ENCODE measurements at regions not wholly inside any gene's neighbourhood (a gene's known extent, or its start where the extent isn't known, plus 50 kb on each side); places are given as distances from the start of the nearest gene placed in this dataset.
"Not testable (repeated sequence)": the region's sequence is repeated elsewhere in the genome, so short reads cannot be mapped to it uniquely, and the experiment has no call there.

DNA sequence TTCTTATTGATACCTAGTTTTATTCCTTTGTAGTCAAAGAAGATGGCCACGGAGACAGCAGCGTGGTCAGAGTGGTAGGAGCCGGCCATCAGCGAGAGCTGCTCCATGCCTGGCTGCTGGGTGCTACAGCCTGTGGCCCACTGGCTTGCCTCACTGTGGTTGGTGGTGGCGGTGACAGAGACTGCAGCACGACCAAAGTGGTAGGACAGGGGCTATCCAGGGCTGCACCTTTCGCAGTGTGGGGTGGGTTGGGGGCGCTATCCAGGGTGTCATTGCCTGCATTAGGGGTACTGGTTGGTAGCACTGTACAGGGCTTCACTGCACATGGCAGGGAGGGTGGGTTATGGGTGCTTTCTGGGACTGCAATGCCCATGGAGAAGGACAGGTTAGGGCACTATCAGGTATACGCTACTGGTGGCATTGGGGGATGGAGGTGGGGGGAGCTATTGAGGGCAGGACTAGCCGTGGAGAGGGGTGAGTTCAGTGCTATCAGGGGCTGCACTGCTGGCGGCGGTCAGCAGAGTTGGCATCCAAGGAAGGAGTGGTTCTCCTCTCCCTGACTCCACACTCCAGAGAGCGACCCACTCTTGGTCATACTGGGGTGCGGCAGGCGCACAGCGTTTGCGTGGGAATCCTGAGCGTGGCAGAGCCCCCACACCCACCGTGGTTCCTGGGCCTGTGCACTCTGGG, 241.1 kb downstream of the GOLGA6L6 start:
- not testable (repeated sequence) for H3K27ac ChIP-seq (ENCODE audit: low read length); H3K4me1 ChIP-seq (ENCODE audit: control insufficient read depth, insufficient read depth, low read length); DNase-seq; H3K4me3 ChIP-seq (ENCODE audit: low read length); H3K27me3 ChIP-seq (ENCODE audit: control insufficient read depth, insufficient read depth, low read length); H3K36me3 ChIP-seq (ENCODE audit: control insufficient read depth, insufficient read depth, low read length)
- no CpG with 5 or more reads among the region's 19 CpGs for WGBS (ENCODE audit: insufficient coverage, low lambda C conversion rate)
- H3K9me3 ChIP-seq (ENCODE audit: control insufficient read depth, low read depth, low read length) = peaks cover 41% of the 10 kb centered on the region

DNA sequence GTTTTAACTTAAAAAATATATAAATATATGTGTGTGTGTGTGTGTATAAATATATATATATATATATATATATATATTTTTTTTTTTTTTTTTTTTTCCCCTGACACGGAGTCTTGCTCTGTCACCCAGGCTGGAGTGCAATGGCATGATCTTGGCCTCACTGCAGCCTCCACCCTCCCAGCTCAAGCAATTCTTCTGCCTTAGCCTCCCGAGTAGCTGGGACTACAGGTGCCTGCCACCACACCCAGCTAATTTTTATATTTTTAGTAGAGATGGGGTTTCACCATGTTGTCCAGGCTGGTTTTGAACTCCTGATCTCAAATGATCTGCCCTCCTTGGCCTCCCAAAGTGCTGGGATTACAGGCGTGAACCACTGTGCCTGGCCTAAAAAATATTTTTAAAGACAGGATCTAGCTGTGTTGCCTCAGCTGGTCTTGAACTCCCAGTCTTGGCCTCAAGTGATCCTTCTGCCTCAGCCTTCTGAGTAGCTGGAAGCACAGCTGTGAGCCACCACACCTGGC, 243.9 kb downstream of the GOLGA6L6 start:
- not testable (repeated sequence) for H3K27me3 ChIP-seq (ENCODE audit: control insufficient read depth, insufficient read depth, low read length); H3K27ac ChIP-seq (ENCODE audit: low read length); H3K4me1 ChIP-seq (ENCODE audit: control insufficient read depth, insufficient read depth, low read length); DNase-seq; H3K4me3 ChIP-seq (ENCODE audit: low read length); H3K36me3 ChIP-seq (ENCODE audit: control insufficient read depth, insufficient read depth, low read length)
- WGBS (ENCODE audit: insufficient coverage, low lambda C conversion rate) = no CpG with 5 or more reads among the region's 3 CpGs
- H3K9me3 ChIP-seq (ENCODE audit: control insufficient read depth, low read depth, low read length) = peaks cover 30% of the 10 kb centered on the region

DNA sequence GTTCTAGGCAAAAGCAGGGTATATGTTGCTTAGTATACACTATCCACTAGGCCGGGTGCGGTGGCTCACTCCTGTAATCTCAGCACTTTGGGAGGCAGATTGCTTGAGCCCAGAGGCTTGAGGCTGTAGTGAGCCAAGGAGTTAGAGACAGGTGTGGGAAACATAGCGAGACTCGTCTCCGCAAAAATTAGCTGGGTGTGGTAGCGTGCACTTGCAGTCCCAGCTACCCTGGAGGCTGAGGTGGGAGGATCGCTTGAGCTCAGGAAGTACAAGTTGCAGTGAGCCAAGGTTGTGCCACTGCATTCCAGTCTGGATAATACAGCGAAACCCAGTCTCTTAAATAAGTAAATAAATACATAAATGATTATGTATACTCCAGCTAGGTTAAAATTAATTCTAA, 245.3 kb downstream of the GOLGA6L6 start:
- DNase-seq; H3K27me3 ChIP-seq (ENCODE audit: control insufficient read depth, insufficient read depth, low read length); H3K4me3 ChIP-seq (ENCODE audit: low read length); H3K36me3 ChIP-seq (ENCODE audit: control insufficient read depth, insufficient read depth, low read length); H3K27ac ChIP-seq (ENCODE audit: low read length); H3K4me1 ChIP-seq (ENCODE audit: control insufficient read depth, insufficient read depth, low read length): not testable (repeated sequence)
- 72% methylated on average over 2 of the region's 8 CpGs for WGBS (ENCODE audit: insufficient coverage, low lambda C conversion rate)
- peaks cover 16% of the 10 kb centered on the region for H3K9me3 ChIP-seq (ENCODE audit: control insufficient read depth, low read depth, low read length)

DNA sequence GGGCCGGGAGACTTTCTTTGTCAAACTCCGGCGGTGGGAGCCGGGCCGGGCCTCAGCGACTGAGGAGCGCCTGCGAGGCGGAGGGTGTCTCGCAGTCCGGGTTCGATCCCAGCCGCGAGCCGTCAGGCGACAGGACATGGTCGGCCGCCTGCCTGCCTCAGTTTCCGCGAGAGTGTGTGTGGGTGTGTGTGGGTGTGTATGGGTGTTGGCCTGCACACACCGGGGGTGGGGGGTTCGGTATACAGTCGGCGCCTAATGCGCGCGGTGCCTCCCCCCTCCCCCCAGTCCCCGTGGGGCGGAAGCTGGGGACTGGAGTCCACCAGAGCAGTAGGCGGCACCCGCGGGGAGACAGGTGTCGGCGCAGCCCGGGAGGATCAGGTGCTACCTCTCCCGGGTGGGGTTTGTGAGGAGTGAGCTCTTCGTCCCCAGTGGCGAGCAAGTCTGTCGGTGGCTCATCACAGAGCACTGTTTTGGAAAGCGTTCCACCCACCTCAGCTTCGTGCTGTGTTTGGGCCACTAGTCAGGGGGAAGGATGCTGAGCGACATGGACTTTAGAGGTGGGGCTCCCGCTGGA, 246.3 kb downstream of the GOLGA6L6 start:
- DNase-seq = no peak
- peaks cover 11% of the 10 kb centered on the region for H3K9me3 ChIP-seq (ENCODE audit: control insufficient read depth, low read depth, low read length)
- WGBS (ENCODE audit: insufficient coverage, low lambda C conversion rate) = no CpG with 5 or more reads among the region's 43 CpGs
- no peaks in the 10 kb centered on the region for H3K36me3 ChIP-seq (ENCODE audit: control insufficient read depth, insufficient read depth, low read length)
- no peaks in the 10 kb centered on the region for H3K4me1 ChIP-seq (ENCODE audit: control insufficient read depth, insufficient read depth, low read length)
- H3K27ac ChIP-seq (ENCODE audit: low read length) = no peak overlapping the region
- H3K4me3 ChIP-seq (ENCODE audit: low read length) = no peak overlapping the region
- H3K27me3 ChIP-seq (ENCODE audit: control insufficient read depth, insufficient read depth, low read length) = no peaks in the 10 kb centered on the region

DNA sequence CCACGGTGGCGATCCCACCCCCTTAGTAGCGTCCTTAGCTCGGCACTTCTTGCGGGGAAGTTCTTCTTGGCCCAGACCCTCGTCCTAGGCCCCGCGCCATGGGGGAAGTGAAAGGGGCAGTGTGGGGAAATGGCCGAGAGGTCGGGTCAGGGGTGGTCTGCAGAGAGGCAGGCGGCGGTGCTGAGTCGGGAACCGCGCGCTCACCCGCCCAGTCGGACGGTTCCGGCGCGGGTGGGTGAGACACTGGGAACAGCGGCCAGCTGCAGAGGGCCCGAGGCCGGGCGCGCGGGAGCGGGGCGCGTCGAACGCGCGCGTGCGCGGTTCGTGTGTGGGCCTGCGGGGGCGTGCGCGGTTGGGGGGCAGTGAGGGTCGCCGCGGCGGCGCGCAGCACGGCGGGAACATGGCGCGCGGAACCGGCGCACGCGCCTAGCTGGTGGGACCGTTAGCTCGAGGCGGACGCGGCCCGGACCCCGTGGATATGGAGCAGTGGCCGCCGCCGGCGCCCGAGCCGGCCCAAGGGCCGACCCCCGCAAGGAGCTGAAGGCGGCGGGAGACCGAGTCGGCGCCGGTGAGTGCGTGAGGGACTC, 246.9 kb downstream of the GOLGA6L6 start:
- 70% methylated on average over 9 of the region's 80 CpGs for WGBS (ENCODE audit: insufficient coverage, low lambda C conversion rate)

DNA sequence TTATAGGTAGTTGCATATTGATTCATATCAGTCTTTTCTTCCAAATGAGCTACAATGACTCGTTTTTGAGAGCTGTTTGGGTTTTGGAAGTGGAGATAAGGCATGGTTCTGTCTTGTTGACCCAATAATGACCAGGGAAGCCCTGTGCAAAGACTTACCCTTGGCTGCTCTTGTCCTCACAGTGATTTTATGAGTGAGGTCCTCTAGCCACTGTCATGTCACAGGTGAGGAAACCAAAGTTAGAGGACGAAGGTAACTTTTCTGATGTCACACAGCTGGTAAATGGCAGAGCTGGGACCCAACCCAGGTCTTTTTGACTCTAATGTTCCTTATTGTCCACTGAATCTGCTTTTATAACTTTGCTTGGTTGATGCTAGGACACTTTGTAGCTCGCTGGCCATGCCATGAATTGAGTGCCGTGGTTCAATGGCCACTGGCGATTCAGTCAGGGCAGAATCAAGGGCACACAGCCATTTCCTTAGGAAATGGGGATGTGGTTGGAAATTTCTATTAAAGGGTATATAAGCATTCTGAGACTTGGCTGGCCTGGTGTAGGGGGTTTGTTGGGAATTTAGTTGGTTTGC, 249.1 kb downstream of the GOLGA6L6 start:
- H3K9me3 ChIP-seq (ENCODE audit: control insufficient read depth, low read depth, low read length) = peaks cover 13% of the 10 kb centered on the region
- not testable (repeated sequence) for H3K27me3 ChIP-seq (ENCODE audit: control insufficient read depth, insufficient read depth, low read length); DNase-seq; H3K36me3 ChIP-seq (ENCODE audit: control insufficient read depth, insufficient read depth, low read length); H3K4me3 ChIP-seq (ENCODE audit: low read length); H3K27ac ChIP-seq (ENCODE audit: low read length); H3K4me1 ChIP-seq (ENCODE audit: control insufficient read depth, insufficient read depth, low read length)
- WGBS (ENCODE audit: insufficient coverage, low lambda C conversion rate) = 50% methylated on average over 1 of the region's 5 CpGs

More for the DNA sequence above, 246.9 kb downstream of the GOLGA6L6 start:
- Histone ChIP-seq H3K27ac (ENCODE audit: low read length) (no peak overlapping the region), H3K4me1 (ENCODE audit: control insufficient read depth, insufficient read depth, low read length) (no peaks in the 10 kb centered on the region), H3K27me3 (ENCODE audit: control insufficient read depth, insufficient read depth, low read length) (no peaks in the 10 kb centered on the region), H3K9me3 (ENCODE audit: control insufficient read depth, low read depth, low read length) (peaks cover 11% of the 10 kb centered on the region), H3K36me3 (ENCODE audit: control insufficient read depth, insufficient read depth, low read length) (no peaks in the 10 kb centered on the region), H3K4me3 (ENCODE audit: low read length) (no peak overlapping the region)
- DNase-seq = no peak

DNA sequence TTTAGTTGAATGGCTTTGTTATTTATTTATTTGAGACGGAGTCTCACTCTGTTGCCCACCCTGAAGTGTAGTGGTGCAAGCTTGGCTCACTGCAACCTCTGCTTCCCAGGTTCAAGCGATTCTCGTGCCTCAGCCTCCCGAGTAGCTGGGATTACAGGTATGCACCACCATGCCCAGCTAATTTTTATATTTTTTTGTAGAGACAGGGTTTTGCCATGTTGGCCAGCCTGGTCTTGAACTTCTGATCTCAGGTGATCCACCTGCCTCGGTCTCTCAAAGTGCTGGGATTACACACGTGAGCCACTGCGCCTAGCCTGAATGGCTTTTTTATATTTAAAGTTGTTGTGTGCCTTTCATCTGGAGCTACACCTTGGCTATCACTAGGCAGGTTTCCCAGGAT, 250.0 kb downstream of the GOLGA6L6 start:
- H3K27me3 ChIP-seq (ENCODE audit: control insufficient read depth, insufficient read depth, low read length) = not testable (repeated sequence)

DNA sequence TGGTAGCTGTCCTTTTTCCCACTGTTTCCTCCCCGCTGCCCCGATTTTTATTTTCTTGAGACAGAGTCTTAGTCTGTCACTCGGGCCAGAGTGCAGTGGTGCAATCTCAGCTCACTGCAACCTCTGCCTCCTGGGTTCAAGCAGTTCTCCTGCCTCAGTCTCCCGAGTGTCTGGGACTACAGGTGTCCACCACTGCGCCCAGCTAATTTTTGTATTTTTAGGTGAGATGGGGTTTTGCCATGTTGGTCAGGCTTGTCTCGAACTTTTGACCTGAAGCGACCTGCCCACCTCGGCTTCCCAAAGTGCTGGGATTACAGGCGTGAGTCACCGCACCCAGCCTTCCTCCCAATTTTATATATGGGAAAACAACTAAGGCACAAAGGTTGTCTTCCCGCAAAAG, 251.0 kb downstream of the GOLGA6L6 start:
- H3K36me3 ChIP-seq (ENCODE audit: control insufficient read depth, insufficient read depth, low read length); H3K4me3 ChIP-seq (ENCODE audit: low read length); H3K4me1 ChIP-seq (ENCODE audit: control insufficient read depth, insufficient read depth, low read length); DNase-seq; H3K27me3 ChIP-seq (ENCODE audit: control insufficient read depth, insufficient read depth, low read length); H3K27ac ChIP-seq (ENCODE audit: low read length): not testable (repeated sequence)
- peaks cover 14% of the 10 kb centered on the region for H3K9me3 ChIP-seq (ENCODE audit: control insufficient read depth, low read depth, low read length)
- 83% methylated on average over 2 of the region's 11 CpGs for WGBS (ENCODE audit: insufficient coverage, low lambda C conversion rate)

More for the DNA sequence above, 250.0 kb downstream of the GOLGA6L6 start:
- not testable (repeated sequence) for H3K4me3 ChIP-seq (ENCODE audit: low read length); H3K36me3 ChIP-seq (ENCODE audit: control insufficient read depth, insufficient read depth, low read length); H3K4me1 ChIP-seq (ENCODE audit: control insufficient read depth, insufficient read depth, low read length); H3K27ac ChIP-seq (ENCODE audit: low read length); DNase-seq
- WGBS (ENCODE audit: insufficient coverage, low lambda C conversion rate) = 76% methylated on average over 3 of the region's 7 CpGs
- peaks cover 13% of the 10 kb centered on the region for H3K9me3 ChIP-seq (ENCODE audit: control insufficient read depth, low read depth, low read length)

DNA sequence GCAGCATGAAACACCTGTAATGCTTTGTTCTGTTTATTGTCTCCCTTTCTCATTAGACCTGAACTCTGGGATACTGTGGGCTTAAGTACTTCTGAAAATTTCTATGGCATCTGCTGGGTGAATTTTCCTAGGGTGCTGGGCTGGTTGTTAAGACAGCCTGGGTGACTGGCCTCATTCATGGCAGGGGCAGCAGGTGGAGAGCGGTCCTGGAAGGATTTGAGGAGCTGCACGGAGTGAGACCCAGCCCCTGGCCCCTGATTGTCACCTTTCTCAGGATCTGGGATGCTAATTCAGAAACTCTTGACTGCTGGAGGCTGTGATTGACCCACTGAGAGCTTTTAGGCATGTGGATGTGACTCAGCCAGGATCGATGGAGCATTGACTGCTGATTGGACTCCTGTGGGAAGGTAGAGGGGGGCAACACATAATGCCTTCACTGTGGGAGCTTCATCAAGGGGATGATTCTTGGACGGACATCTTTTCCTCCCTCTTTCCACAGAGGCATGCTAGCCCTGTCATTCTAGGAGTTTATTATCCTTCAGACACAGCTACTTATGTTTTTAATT, 252.0 kb downstream of the GOLGA6L6 start:
- H3K27me3 ChIP-seq (ENCODE audit: control insufficient read depth, insufficient read depth, low read length); H3K4me3 ChIP-seq (ENCODE audit: low read length); H3K4me1 ChIP-seq (ENCODE audit: control insufficient read depth, insufficient read depth, low read length); H3K27ac ChIP-seq (ENCODE audit: low read length); H3K36me3 ChIP-seq (ENCODE audit: control insufficient read depth, insufficient read depth, low read length); H3K9me3 ChIP-seq (ENCODE audit: control insufficient read depth, low read depth, low read length); DNase-seq: not testable (repeated sequence)
- no CpG with 5 or more reads among the region's 4 CpGs for WGBS (ENCODE audit: insufficient coverage, low lambda C conversion rate)

DNA sequence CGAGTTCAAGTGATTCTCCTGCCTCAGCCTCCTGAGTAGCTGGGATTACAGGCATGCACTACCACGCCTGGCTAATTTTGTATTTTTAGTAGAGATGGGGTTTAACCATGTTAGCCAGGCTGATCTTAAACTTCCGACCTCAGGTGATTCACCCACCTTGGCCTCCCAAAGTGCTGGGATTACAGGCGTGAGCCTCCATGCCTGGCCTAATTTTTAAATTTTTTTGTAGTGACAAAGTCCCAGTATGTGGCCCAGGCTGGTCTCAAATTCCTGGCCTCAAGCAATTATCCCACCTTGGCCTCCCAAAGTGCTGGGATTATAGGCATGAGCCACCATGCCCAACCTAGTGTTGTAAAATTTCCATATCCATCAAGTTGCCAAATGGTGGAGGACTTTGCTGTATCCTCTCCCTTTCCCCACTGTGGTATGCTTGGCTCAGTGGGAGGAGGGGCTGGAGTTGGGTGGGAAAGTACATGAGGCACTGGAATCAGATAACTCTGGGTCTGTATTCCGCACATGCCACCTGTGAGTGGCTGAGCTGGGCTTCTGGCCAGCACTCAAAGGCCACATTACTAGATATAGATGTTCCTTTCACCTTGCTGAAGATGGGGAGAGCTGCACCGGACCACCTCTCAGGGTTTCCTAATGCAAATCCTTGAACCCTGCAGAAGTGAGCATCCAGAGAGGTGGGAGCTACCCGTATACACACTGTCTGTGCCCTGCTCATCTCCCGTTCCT, 252.6 kb downstream of the GOLGA6L6 start:
- not testable (repeated sequence) for H3K4me3 ChIP-seq (ENCODE audit: low read length); H3K4me1 ChIP-seq (ENCODE audit: control insufficient read depth, insufficient read depth, low read length); H3K36me3 ChIP-seq (ENCODE audit: control insufficient read depth, insufficient read depth, low read length); H3K27ac ChIP-seq (ENCODE audit: low read length); DNase-seq; H3K27me3 ChIP-seq (ENCODE audit: control insufficient read depth, insufficient read depth, low read length); H3K9me3 ChIP-seq (ENCODE audit: control insufficient read depth, low read depth, low read length)
- no CpG with 5 or more reads among the region's 8 CpGs for WGBS (ENCODE audit: insufficient coverage, low lambda C conversion rate)

All from large intestine (tissue), 3 donors.